ENCODE measurements at regions not wholly inside any gene's neighbourhood (a gene's known extent, or its start where the extent isn't known, plus 50 kb on each side); places are given as distances from the start of the nearest gene placed in this dataset.
A peak's percentile ranks its signal among the peaks of the same experiment; 100 is the strongest.
"Not testable (repeated sequence)": the region's sequence is repeated elsewhere in the genome, so short reads cannot be mapped to it uniquely, and the experiment has no call there.

DNA sequence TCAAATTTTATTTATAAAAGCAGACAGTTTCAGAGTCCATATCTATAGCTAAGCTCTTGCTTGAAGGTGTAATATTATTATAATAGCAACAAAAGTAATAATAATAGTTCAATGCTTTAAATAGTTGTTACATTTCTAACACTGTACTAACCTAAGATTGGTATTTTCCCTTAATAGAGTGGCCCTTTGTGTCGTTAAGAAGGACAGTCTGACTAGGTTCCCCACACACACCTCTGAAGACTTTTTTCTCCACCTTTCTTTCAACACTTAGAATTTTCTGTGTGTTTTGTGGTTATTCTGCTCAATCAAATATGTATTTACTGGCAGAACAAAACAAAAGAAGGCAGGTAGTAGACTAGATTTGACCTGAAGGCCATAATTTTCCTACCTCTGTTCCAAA lies 223.2 kb upstream of the ACO1 start:
- ChIA-PET CTCF (no interaction called here), POLR2A (no interaction called here)
- Histone ChIP-seq H3K27ac (ENCODE audit: insufficient read depth in 1 of 2, low read depth in 1 of 2, low read length in 2 of 2, poor library complexity in 1 of 2, severe bottlenecking in 2 of 2) (no peak overlapping the region), H3K4me1 (ENCODE audit: control extremely low read depth in 1 of 4, control insufficient read depth in 4 of 4, insufficient read depth in 4 of 4, low read length in 3 of 4) (no peaks in the 10 kb centered on the region), H3K27me3 (replicated peaks in 2 of 5; ENCODE audit: control insufficient read depth in 4 of 5, insufficient read depth in 5 of 5, low read length in 4 of 5) (peaks cover 0 to 3% (median 0%) of the 10 kb centered on the region in 5 experiments), H3K4me3 (ENCODE audit: control insufficient read depth in 1 of 7, extremely low read depth in 1 of 7, insufficient read depth in 4 of 7, low read depth in 2 of 7, low read length in 6 of 7) (no peak overlapping the region), H3K36me3 (ENCODE audit: control insufficient read depth in 4 of 4, insufficient read depth in 4 of 4, low read length in 3 of 4) (no peaks in the 10 kb centered on the region), H3K9me3 (ENCODE audit: control extremely low read depth in 1 of 5, control insufficient read depth in 4 of 5, insufficient read depth in 2 of 5, low read depth in 1 of 5, low read length in 4 of 5) (no peaks in the 10 kb centered on the region)
- DNase-seq = no peak
- no CpG with 5 or more reads among the region's 1 CpG for WGBS (ENCODE audit: insufficient coverage)

DNA sequence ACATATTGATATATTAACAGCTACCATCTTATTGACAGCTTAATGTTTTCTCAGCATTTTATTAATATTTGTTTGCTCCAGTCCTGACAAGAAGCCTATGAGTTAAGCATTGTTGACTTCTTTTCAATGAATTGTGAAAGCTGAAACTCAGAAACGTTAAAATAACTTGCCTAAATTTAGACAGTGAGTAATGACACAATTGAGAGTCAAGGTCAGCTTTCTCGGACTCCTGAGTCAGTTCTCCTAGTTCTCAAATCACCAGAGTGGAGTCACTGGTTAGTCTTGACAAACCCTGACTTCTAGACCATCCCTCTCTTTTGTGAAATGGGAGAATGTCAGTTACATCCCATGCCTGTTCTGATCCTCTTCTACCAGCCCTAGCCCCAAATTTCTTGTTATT lies 222.7 kb upstream of the ACO1 start:
- ChIA-PET POLR2A (no interaction called here), CTCF (no interaction called here)
- Histone ChIP-seq H3K9me3 (ENCODE audit: control extremely low read depth in 1 of 5, control insufficient read depth in 4 of 5, insufficient read depth in 2 of 5, low read depth in 1 of 5, low read length in 4 of 5) (no peaks in the 10 kb centered on the region), H3K27ac (ENCODE audit: insufficient read depth in 1 of 2, low read depth in 1 of 2, low read length in 2 of 2, poor library complexity in 1 of 2, severe bottlenecking in 2 of 2) (no peak overlapping the region), H3K36me3 (ENCODE audit: control insufficient read depth in 4 of 4, insufficient read depth in 4 of 4, low read length in 3 of 4) (no peaks in the 10 kb centered on the region), H3K4me3 (ENCODE audit: control insufficient read depth in 1 of 7, extremely low read depth in 1 of 7, insufficient read depth in 4 of 7, low read depth in 2 of 7, low read length in 6 of 7) (no peak overlapping the region), H3K27me3 (replicated peaks in 2 of 5; ENCODE audit: control insufficient read depth in 4 of 5, insufficient read depth in 5 of 5, low read length in 4 of 5) (peaks cover 0 to 3% (median 0%) of the 10 kb centered on the region in 5 experiments), H3K4me1 (ENCODE audit: control extremely low read depth in 1 of 4, control insufficient read depth in 4 of 4, insufficient read depth in 4 of 4, low read length in 3 of 4) (no peaks in the 10 kb centered on the region)
- 88% methylated on average over 2 of the region's 2 CpGs for WGBS (ENCODE audit: insufficient coverage)
- DNase-seq = no peak

DNA sequence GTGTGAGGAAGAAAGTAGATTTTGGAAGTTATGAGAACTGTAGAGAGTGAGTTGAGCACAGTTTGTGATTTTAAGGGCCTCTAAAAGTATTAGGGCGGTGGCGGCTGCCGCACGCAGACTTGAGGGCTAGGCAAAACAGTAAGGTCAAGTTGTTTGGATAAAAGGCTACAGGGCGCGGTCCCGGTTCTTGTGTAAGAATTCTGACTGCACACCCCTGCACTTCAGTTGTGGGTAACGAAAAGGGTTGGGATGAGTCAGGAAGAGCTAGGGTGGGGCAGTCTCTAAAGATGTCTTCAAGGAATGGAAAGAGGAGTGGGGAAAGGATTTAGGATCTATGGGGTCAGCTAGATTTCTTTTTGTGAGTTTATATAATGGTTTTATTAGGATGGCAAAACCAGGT lies 218.1 kb upstream of the ACO1 start:
- H3K9me3 ChIP-seq (ENCODE audit: control extremely low read depth in 1 of 5, control insufficient read depth in 4 of 5, insufficient read depth in 2 of 5, low read depth in 1 of 5, low read length in 4 of 5); H3K4me1 ChIP-seq (ENCODE audit: control extremely low read depth in 1 of 4, control insufficient read depth in 4 of 4, insufficient read depth in 4 of 4, low read length in 3 of 4); H3K27ac ChIP-seq (ENCODE audit: insufficient read depth in 1 of 2, low read depth in 1 of 2, low read length in 2 of 2, poor library complexity in 1 of 2, severe bottlenecking in 2 of 2); H3K4me3 ChIP-seq (ENCODE audit: control insufficient read depth in 1 of 7, extremely low read depth in 1 of 7, insufficient read depth in 4 of 7, low read depth in 2 of 7, low read length in 6 of 7); H3K27me3 ChIP-seq (replicated peaks in 2 of 5; ENCODE audit: control insufficient read depth in 4 of 5, insufficient read depth in 5 of 5, low read length in 4 of 5); H3K36me3 ChIP-seq (ENCODE audit: control insufficient read depth in 4 of 4, insufficient read depth in 4 of 4, low read length in 3 of 4); CTCF ChIA-PET; DNase-seq; POLR2A ChIA-PET: not testable (repeated sequence)
- WGBS (ENCODE audit: insufficient coverage) = 90% methylated on average over 2 of the region's 8 CpGs

DNA sequence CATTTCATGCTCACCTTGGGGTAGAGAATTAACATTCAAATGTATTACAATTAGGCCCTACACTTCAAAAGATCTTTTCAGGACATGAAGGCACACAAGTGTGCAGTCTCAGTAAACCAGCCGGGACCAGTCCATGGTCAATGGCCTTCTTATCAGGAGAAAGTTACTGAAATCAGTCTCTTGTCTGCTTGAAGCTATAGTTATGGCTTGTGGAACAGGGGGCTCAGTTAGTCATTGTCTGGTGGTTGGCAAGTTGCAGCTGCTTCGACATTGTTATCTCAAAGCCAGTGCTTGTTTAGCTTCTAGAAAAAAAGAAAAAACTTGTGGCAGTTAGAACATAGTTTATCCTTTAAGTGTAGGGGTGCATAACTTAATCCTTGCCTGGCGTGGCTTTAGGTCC lies 213.1 kb upstream of the ACO1 start:
- peak in 2 of 3 donors; percentile 5 to 48 for DNase-seq
- H3K36me3 ChIP-seq (ENCODE audit: control insufficient read depth in 4 of 4, insufficient read depth in 4 of 4, low read length in 3 of 4) = no peaks in the 10 kb centered on the region
- H3K27me3 ChIP-seq (replicated peaks in 2 of 5; ENCODE audit: control insufficient read depth in 4 of 5, insufficient read depth in 5 of 5, low read length in 4 of 5) = no peaks in the 10 kb centered on the region
- CTCF ChIA-PET = interaction anchor here (1.1 kb wide), 2 partner anchors 9 to 29 kb away, joined by 3 read pairs; no protein-coding TSS in a partner anchor
- POLR2A ChIA-PET = interaction anchor here (0.7 kb wide), 1 partner anchor 29 kb away, joined by 5 read pairs; no protein-coding TSS in a partner anchor
- H3K27ac ChIP-seq (ENCODE audit: insufficient read depth in 1 of 2, low read depth in 1 of 2, low read length in 2 of 2, poor library complexity in 1 of 2, severe bottlenecking in 2 of 2) = no peak overlapping the region
- no peak overlapping the region for H3K4me3 ChIP-seq (ENCODE audit: control insufficient read depth in 1 of 7, extremely low read depth in 1 of 7, insufficient read depth in 4 of 7, low read depth in 2 of 7, low read length in 6 of 7)
- WGBS (ENCODE audit: insufficient coverage) = 89% methylated on average over 3 of the region's 3 CpGs
- H3K4me1 ChIP-seq (ENCODE audit: control extremely low read depth in 1 of 4, control insufficient read depth in 4 of 4, insufficient read depth in 4 of 4, low read length in 3 of 4) = no peaks in the 10 kb centered on the region
- no peaks in the 10 kb centered on the region for H3K9me3 ChIP-seq (ENCODE audit: control extremely low read depth in 1 of 5, control insufficient read depth in 4 of 5, insufficient read depth in 2 of 5, low read depth in 1 of 5, low read length in 4 of 5)

DNA sequence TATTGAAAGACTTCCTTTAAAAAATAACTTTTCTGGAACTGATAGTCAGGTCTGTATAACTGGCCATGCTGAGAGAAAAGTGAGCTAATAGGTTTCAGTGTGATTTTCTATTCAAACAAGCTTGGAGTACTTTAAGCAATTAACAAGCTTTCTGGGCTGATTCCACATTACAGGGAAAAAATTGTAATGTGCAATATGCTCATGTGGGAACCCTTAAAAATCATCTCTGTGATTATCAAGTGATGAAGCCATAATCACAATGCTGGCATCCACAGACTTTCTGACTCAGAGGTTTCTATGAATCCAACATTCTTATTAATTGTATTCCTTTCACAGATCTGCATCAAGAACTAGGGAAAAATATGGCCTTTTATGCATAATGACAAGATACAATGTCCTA lies 212.2 kb upstream of the ACO1 start:
- no peaks in the 10 kb centered on the region for H3K27me3 ChIP-seq (replicated peaks in 2 of 5; ENCODE audit: control insufficient read depth in 4 of 5, insufficient read depth in 5 of 5, low read length in 4 of 5)
- H3K4me3 ChIP-seq (ENCODE audit: control insufficient read depth in 1 of 7, extremely low read depth in 1 of 7, insufficient read depth in 4 of 7, low read depth in 2 of 7, low read length in 6 of 7) = no peak overlapping the region
- ChIA-PET POLR2A (no interaction called here), CTCF (no interaction called here)
- H3K27ac ChIP-seq (ENCODE audit: insufficient read depth in 1 of 2, low read depth in 1 of 2, low read length in 2 of 2, poor library complexity in 1 of 2, severe bottlenecking in 2 of 2) = no peak overlapping the region
- H3K4me1 ChIP-seq (ENCODE audit: control extremely low read depth in 1 of 4, control insufficient read depth in 4 of 4, insufficient read depth in 4 of 4, low read length in 3 of 4) = no peaks in the 10 kb centered on the region
- no peaks in the 10 kb centered on the region for H3K36me3 ChIP-seq (ENCODE audit: control insufficient read depth in 4 of 4, insufficient read depth in 4 of 4, low read length in 3 of 4)
- no peak for DNase-seq
- H3K9me3 ChIP-seq (ENCODE audit: control extremely low read depth in 1 of 5, control insufficient read depth in 4 of 5, insufficient read depth in 2 of 5, low read depth in 1 of 5, low read length in 4 of 5) = no peaks in the 10 kb centered on the region

DNA sequence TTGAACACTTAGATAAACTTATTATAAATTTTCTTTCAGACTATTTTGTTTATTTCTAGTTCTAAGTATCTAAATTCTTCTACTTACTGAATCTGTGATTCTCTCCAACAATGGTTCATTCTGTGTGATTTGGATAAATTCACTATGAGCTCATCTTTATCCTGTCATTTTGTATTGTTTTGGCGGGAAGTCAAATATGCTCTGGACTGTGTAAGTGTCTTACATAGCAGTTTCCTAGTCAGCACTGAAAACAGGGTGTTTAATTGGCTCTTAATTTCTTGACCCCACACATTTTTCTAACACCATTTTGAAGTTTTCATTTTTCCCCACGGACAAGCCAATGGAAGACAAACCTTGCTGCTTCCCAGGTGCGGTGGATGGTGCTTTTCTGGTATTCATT lies 207.0 kb upstream of the ACO1 start:
- no peak for DNase-seq
- ChIA-PET CTCF (interaction anchor here (0.9 kb wide), 1 partner anchor 9 kb away, joined by 3 read pairs; no protein-coding TSS in a partner anchor), POLR2A (no interaction called here)
- H3K4me3 ChIP-seq (ENCODE audit: control insufficient read depth in 1 of 7, extremely low read depth in 1 of 7, insufficient read depth in 4 of 7, low read depth in 2 of 7, low read length in 6 of 7) = no peak overlapping the region
- 100% methylated on average over 1 of the region's 3 CpGs for WGBS (ENCODE audit: insufficient coverage)
- no peaks in the 10 kb centered on the region for H3K36me3 ChIP-seq (ENCODE audit: control insufficient read depth in 4 of 4, insufficient read depth in 4 of 4, low read length in 3 of 4)
- no peak overlapping the region for H3K27ac ChIP-seq (ENCODE audit: insufficient read depth in 1 of 2, low read depth in 1 of 2, low read length in 2 of 2, poor library complexity in 1 of 2, severe bottlenecking in 2 of 2)
- H3K9me3 ChIP-seq (ENCODE audit: control extremely low read depth in 1 of 5, control insufficient read depth in 4 of 5, insufficient read depth in 2 of 5, low read depth in 1 of 5, low read length in 4 of 5) = no peaks in the 10 kb centered on the region
- no peaks in the 10 kb centered on the region for H3K27me3 ChIP-seq (replicated peaks in 2 of 5; ENCODE audit: control insufficient read depth in 4 of 5, insufficient read depth in 5 of 5, low read length in 4 of 5)
- H3K4me1 ChIP-seq (ENCODE audit: control extremely low read depth in 1 of 4, control insufficient read depth in 4 of 4, insufficient read depth in 4 of 4, low read length in 3 of 4) = no peaks in the 10 kb centered on the region

DNA sequence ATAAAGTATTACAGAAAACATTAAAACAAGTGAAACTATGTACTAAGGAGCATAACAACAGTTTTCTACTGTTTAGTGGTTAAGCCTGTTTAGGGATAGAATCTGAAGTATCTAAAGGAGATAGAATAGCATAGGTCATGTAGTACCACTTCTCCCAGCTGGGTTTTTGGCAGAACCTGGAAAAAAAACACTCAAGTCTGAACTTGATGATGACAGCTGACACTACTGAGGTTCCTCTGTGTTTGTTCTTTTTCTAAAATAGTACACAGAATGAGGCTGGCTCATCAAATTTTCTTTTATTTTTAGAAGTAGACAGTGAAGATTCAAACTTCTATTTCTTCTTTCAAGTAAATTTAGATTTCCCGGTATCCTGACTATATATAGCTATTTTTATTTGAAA lies 203.8 kb upstream of the ACO1 start:
- no peak overlapping the region for H3K4me3 ChIP-seq (ENCODE audit: control insufficient read depth in 1 of 7, extremely low read depth in 1 of 7, insufficient read depth in 4 of 7, low read depth in 2 of 7, low read length in 6 of 7)
- H3K27me3 ChIP-seq (replicated peaks in 2 of 5; ENCODE audit: control insufficient read depth in 4 of 5, insufficient read depth in 5 of 5, low read length in 4 of 5) = no peaks in the 10 kb centered on the region
- WGBS (ENCODE audit: insufficient coverage) = no CpG with 5 or more reads among the region's 1 CpG
- H3K4me1 ChIP-seq (ENCODE audit: control extremely low read depth in 1 of 4, control insufficient read depth in 4 of 4, insufficient read depth in 4 of 4, low read length in 3 of 4) = no peaks in the 10 kb centered on the region
- ChIA-PET CTCF (interaction anchor here (1.2 kb wide), 1 partner anchor 9 kb away, joined by 3 read pairs; no protein-coding TSS in a partner anchor), POLR2A (no interaction called here)
- no peak overlapping the region for H3K27ac ChIP-seq (ENCODE audit: insufficient read depth in 1 of 2, low read depth in 1 of 2, low read length in 2 of 2, poor library complexity in 1 of 2, severe bottlenecking in 2 of 2)
- DNase-seq = no peak
- H3K9me3 ChIP-seq (ENCODE audit: control extremely low read depth in 1 of 5, control insufficient read depth in 4 of 5, insufficient read depth in 2 of 5, low read depth in 1 of 5, low read length in 4 of 5) = no peaks in the 10 kb centered on the region
- no peaks in the 10 kb centered on the region for H3K36me3 ChIP-seq (ENCODE audit: control insufficient read depth in 4 of 4, insufficient read depth in 4 of 4, low read length in 3 of 4)
